ENCODE measurements at regions not wholly inside any gene's neighbourhood (a gene's known extent, or its start where the extent isn't known, plus 50 kb on each side); places are given as distances from the start of the nearest gene placed in this dataset.

DNA sequence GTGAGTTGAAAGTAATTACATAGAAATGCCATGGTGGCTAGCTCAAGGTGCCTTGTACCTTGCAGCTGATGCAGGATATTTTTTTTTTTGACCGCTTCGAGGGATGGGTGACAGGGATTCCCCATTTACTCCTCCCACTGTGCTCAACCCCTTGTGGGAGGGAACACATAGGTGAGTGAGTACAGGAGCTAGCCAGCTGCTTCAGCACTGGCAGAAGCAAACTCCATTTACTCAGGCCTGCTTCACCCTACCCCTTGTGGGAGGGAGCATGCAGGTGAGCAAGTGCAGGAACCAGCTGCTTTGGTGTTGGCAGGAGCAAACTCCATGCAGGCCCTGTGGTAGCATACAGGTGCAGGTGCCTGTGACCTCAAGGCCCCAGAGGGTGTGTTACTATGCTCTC lies 330.1 kb downstream of the TDRD3 start:
- Histone ChIP-seq H3K79me2 (ENCODE audit: low read length) (no peaks in the 10 kb centered on the region), H4K20me1 (ENCODE audit: low read length) (no peaks in the 10 kb centered on the region), H2AFZ (ENCODE audit: low read length) (no peak overlapping the region), H3F3A (ENCODE audit: low read length, unreplicated experiment) (no peaks in the 10 kb centered on the region), H3K9me3 (ENCODE audit: low read length) (no peaks in the 10 kb centered on the region), H3K27ac (ENCODE audit: low read length) (no peak overlapping the region), H3K36me3 (ENCODE audit: low read depth, low read length) (no peaks in the 10 kb centered on the region), H3K9me2 (replicated peaks; ENCODE audit: low read length) (no peaks in the 10 kb centered on the region), H3K27me3 (ENCODE audit: low read length) (no peaks in the 10 kb centered on the region), H3K9ac (ENCODE audit: low read length) (no peak overlapping the region), H3K4me2 (ENCODE audit: low read length) (no peak overlapping the region), H3K4me3 (ENCODE audit: low read length) (no peak overlapping the region), H3K4me1 (ENCODE audit: insufficient read depth, low read length) (no peaks in the 10 kb centered on the region)
- DNase-seq (no peak), ATAC-seq (no peak)
- CTCF ChIA-PET, result interaction anchor here (0.6 kb wide), 1 partner anchor 23 kb away, joined by 3 read pairs; no protein-coding TSS in a partner anchor
- TF ChIP-seq, protein P1, sequence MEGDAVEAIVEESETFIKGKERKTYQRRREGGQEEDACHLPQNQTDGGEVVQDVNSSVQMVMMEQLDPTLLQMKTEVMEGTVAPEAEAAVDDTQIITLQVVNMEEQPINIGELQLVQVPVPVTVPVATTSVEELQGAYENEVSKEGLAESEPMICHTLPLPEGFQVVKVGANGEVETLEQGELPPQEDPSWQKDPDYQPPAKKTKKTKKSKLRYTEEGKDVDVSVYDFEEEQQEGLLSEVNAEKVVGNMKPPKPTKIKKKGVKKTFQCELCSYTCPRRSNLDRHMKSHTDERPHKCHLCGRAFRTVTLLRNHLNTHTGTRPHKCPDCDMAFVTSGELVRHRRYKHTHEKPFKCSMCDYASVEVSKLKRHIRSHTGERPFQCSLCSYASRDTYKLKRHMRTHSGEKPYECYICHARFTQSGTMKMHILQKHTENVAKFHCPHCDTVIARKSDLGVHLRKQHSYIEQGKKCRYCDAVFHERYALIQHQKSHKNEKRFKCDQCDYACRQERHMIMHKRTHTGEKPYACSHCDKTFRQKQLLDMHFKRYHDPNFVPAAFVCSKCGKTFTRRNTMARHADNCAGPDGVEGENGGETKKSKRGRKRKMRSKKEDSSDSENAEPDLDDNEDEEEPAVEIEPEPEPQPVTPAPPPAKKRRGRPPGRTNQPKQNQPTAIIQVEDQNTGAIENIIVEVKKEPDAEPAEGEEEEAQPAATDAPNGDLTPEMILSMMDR (conservative IDR thresholded peaks at IDR 0.05; ENCODE audit: low read depth, low read length), result no peak
- TF ChIP-seq EZH2 (IDR thresholded peaks at IDR 0.05; ENCODE audit: low read length, unreplicated experiment) (no peak), EZH2phosphoT487 (IDR thresholded peaks at IDR 0.05; ENCODE audit: borderline replicate concordance, low read length) (no peak)
- intact Hi-C loops (cut with micrococcal nuclease), result no loop called here
- POLR2A ChIA-PET (ENCODE audit: unreplicated experiment), result no interaction called here
- no TSS peak for BruUV-seq (replicated peaks)

DNA sequence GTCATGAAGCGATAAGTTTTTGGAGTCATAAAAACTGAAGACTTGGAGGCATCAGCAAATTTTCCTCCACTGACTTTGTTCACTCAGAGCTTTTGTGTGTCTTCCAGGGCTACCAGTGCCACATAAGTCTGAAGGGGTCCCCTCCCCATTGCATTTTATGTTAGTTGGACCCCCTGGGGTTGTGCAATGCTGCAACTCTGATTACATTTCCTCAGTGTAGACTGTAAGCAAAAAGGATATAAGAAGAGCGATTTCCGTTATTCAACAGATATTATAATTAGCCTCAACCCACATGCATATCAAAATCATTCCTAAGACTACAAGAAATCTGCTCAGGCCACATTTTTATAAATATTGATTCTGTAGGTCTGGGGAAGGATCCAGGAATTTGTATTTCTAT lies 324.0 kb downstream of the TDRD3 start:
- H4K20me1 ChIP-seq (ENCODE audit: low read length), result no peaks in the 10 kb centered on the region
- no peaks in the 10 kb centered on the region for H3K36me3 ChIP-seq (ENCODE audit: low read depth, low read length)
- no peaks in the 10 kb centered on the region for H3K79me2 ChIP-seq (ENCODE audit: low read length)
- no peak overlapping the region for H3K4me3 ChIP-seq (ENCODE audit: low read length)
- POLR2A ChIA-PET (ENCODE audit: unreplicated experiment), result no interaction called here
- no peak overlapping the region for H2AFZ ChIP-seq (ENCODE audit: low read length)
- ATAC-seq (no peak), DNase-seq (no peak)
- H3K9me3 ChIP-seq (ENCODE audit: low read length), result no peaks in the 10 kb centered on the region
- H3K27ac ChIP-seq (ENCODE audit: low read length), result no peak overlapping the region
- intact Hi-C loops (cut with micrococcal nuclease), result no loop called here
- no peak overlapping the region for H3K4me2 ChIP-seq (ENCODE audit: low read length)
- TF ChIP-seq EZH2phosphoT487 (IDR thresholded peaks at IDR 0.05; ENCODE audit: borderline replicate concordance, low read length) (no peak), EZH2 (IDR thresholded peaks at IDR 0.05; ENCODE audit: low read length, unreplicated experiment) (no peak)
- TF ChIP-seq, protein P1 (conservative IDR thresholded peaks at IDR 0.05; ENCODE audit: low read depth, low read length), result no peak
- CTCF ChIA-PET, result no interaction called here
- no peaks in the 10 kb centered on the region for H3K4me1 ChIP-seq (ENCODE audit: insufficient read depth, low read length)
- no peak overlapping the region for H3K9ac ChIP-seq (ENCODE audit: low read length)
- H3K27me3 ChIP-seq (ENCODE audit: low read length), result no peaks in the 10 kb centered on the region
- H3K9me2 ChIP-seq (replicated peaks; ENCODE audit: low read length), result no peaks in the 10 kb centered on the region
- H3F3A ChIP-seq (ENCODE audit: low read length, unreplicated experiment), result no peaks in the 10 kb centered on the region
- BruUV-seq (replicated peaks), result no TSS peak

DNA sequence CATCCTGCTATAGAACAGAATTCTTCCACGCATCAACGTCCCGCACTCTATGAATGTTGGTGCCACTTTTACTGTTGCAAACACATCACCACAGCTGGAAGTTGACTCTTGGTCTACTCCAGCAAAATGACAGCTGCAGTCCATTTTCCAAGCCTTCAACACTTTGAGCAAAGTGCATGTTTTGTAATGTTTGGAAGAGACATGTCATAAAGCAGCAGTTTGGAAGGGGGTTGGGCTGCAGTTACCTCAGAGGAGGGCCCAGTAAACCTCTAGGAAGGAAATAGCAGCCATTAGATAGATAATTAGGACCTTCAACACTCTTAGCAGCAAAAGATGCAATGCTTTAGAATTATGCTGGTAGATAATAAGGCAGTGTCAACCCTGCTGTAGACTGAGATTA lies 323.6 kb downstream of the TDRD3 start:
- Histone ChIP-seq H2AFZ (ENCODE audit: low read length) (no peak overlapping the region), H3K27ac (ENCODE audit: low read length) (no peak overlapping the region), H3K36me3 (ENCODE audit: low read depth, low read length) (no peaks in the 10 kb centered on the region), H3K9me3 (ENCODE audit: low read length) (no peaks in the 10 kb centered on the region), H3F3A (ENCODE audit: low read length, unreplicated experiment) (no peaks in the 10 kb centered on the region), H3K27me3 (ENCODE audit: low read length) (no peaks in the 10 kb centered on the region), H3K4me2 (ENCODE audit: low read length) (no peak overlapping the region), H3K9me2 (replicated peaks; ENCODE audit: low read length) (no peaks in the 10 kb centered on the region), H4K20me1 (ENCODE audit: low read length) (no peaks in the 10 kb centered on the region), H3K79me2 (ENCODE audit: low read length) (no peaks in the 10 kb centered on the region), H3K9ac (ENCODE audit: low read length) (no peak overlapping the region), H3K4me3 (ENCODE audit: low read length) (no peak overlapping the region), H3K4me1 (ENCODE audit: insufficient read depth, low read length) (no peaks in the 10 kb centered on the region)
- no peak for ATAC-seq
- BruUV-seq (replicated peaks), result no TSS peak
- TF ChIP-seq EZH2 (IDR thresholded peaks at IDR 0.05; ENCODE audit: low read length, unreplicated experiment), result no peak
- TF ChIP-seq, protein P1 (conservative IDR thresholded peaks at IDR 0.05; ENCODE audit: low read depth, low read length), result no peak
- no peak for TF ChIP-seq EZH2phosphoT487 (IDR thresholded peaks at IDR 0.05; ENCODE audit: borderline replicate concordance, low read length)
- ChIA-PET CTCF (no interaction called here), POLR2A (ENCODE audit: unreplicated experiment) (no interaction called here)
- no peak for DNase-seq
- intact Hi-C loops (cut with micrococcal nuclease), result no loop called here
